ENCODE measurements at regions not wholly inside any gene's neighbourhood (a gene's known extent, or its start where the extent isn't known, plus 50 kb on each side); places are given as distances from the start of the nearest gene placed in this dataset.

DNA sequence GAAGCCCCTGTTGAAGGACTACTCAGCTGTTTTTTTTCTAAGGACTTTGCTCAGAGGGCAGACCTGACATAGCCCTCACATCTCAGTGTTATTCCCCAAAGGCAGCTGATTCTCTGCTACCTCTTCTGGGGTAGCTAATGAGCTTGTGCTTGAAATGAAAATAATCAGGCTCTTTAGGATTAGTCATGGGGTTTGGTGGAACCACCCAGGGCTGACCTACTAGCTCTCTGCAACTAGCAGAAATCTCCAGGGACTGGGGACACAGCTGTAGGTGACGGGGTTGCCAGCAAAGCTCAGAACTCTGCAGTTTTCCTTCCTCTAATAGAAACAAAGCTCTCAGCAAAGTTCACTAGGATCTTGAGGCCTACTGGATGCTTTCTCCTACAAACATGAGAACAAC is 106.4 kb upstream of the BCL9 start:
- Histone ChIP-seq H4K20me1 (ENCODE audit: insufficient read depth, poor library complexity, severe bottlenecking) (no peaks in the 10 kb centered on the region), H3K9me3 (ENCODE audit: low read depth) (no peaks in the 10 kb centered on the region), H3K9me2 (replicated peaks; ENCODE audit: insufficient read depth) (no peaks in the 10 kb centered on the region), H3K79me2 (no peaks in the 10 kb centered on the region), H3K4me3 (no peak overlapping the region), H3K36me3 (replicated peaks; ENCODE audit: insufficient read depth, low read depth) (no peaks in the 10 kb centered on the region), H2AFZ (no peak overlapping the region), H3K27ac (no peak overlapping the region), H3K4me2 (no peak overlapping the region), H3K27me3 (no peaks in the 10 kb centered on the region), H3K4me1 (ENCODE audit: insufficient read depth) (no peaks in the 10 kb centered on the region)
- no peak for TF ChIP-seq EZH2 (IDR thresholded peaks at IDR 0.05; ENCODE audit: borderline replicate concordance)
- TF ChIP-seq, protein P1, sequence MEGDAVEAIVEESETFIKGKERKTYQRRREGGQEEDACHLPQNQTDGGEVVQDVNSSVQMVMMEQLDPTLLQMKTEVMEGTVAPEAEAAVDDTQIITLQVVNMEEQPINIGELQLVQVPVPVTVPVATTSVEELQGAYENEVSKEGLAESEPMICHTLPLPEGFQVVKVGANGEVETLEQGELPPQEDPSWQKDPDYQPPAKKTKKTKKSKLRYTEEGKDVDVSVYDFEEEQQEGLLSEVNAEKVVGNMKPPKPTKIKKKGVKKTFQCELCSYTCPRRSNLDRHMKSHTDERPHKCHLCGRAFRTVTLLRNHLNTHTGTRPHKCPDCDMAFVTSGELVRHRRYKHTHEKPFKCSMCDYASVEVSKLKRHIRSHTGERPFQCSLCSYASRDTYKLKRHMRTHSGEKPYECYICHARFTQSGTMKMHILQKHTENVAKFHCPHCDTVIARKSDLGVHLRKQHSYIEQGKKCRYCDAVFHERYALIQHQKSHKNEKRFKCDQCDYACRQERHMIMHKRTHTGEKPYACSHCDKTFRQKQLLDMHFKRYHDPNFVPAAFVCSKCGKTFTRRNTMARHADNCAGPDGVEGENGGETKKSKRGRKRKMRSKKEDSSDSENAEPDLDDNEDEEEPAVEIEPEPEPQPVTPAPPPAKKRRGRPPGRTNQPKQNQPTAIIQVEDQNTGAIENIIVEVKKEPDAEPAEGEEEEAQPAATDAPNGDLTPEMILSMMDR (IDR thresholded peaks at IDR 0.05; ENCODE audit: poor library complexity): no peak
- TF ChIP-seq EZH2phosphoT487 (IDR thresholded peaks at IDR 0.05; ENCODE audit: low read depth, severe bottlenecking, unreplicated experiment): no peak
- no peak for DNase-seq (ENCODE audit: low spot score)
- WGBS (ENCODE audit: low lambda C conversion rate, missing lambda C conversion rate): 91% methylated on average over 1 of the region's 1 CpG

DNA sequence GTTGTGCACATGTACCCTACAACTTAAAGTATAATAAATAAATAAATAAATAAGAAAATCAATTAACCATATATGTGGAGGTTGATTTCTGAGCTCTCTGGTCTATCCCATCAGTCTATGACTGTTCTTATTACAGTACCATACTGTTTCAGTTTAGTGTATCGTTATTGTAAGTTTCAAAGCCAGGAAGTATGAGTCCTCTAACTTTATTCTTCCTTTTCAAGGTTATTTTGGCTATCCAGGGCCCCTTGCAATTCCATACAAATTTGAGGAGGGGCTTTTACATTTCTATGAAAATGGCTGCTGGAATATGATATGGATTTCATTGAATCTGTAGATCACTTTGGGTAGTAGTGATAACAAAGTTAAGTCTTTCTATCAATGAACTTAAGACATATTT is 96.9 kb upstream of the BCL9 start:
- H3K9me3 ChIP-seq (ENCODE audit: low read depth): no peaks in the 10 kb centered on the region
- no peak for DNase-seq (ENCODE audit: low spot score)
- WGBS (ENCODE audit: low lambda C conversion rate, missing lambda C conversion rate): 94% methylated on average over 1 of the region's 1 CpG
- no peak overlapping the region for H3K27ac ChIP-seq
- H3K79me2 ChIP-seq: no peaks in the 10 kb centered on the region
- no peak overlapping the region for H3K4me2 ChIP-seq
- no peaks in the 10 kb centered on the region for H4K20me1 ChIP-seq (ENCODE audit: insufficient read depth, poor library complexity, severe bottlenecking)
- H3K4me3 ChIP-seq: no peak overlapping the region
- no peaks in the 10 kb centered on the region for H3K9me2 ChIP-seq (replicated peaks; ENCODE audit: insufficient read depth)
- H3K36me3 ChIP-seq (replicated peaks; ENCODE audit: insufficient read depth, low read depth): no peaks in the 10 kb centered on the region
- no peak overlapping the region for H2AFZ ChIP-seq
- no peaks in the 10 kb centered on the region for H3K4me1 ChIP-seq (ENCODE audit: insufficient read depth)
- H3K27me3 ChIP-seq: no peaks in the 10 kb centered on the region
- no peak for TF ChIP-seq EZH2phosphoT487 (IDR thresholded peaks at IDR 0.05; ENCODE audit: low read depth, severe bottlenecking, unreplicated experiment)
- TF ChIP-seq, protein P1 (IDR thresholded peaks at IDR 0.05; ENCODE audit: poor library complexity): no peak

DNA sequence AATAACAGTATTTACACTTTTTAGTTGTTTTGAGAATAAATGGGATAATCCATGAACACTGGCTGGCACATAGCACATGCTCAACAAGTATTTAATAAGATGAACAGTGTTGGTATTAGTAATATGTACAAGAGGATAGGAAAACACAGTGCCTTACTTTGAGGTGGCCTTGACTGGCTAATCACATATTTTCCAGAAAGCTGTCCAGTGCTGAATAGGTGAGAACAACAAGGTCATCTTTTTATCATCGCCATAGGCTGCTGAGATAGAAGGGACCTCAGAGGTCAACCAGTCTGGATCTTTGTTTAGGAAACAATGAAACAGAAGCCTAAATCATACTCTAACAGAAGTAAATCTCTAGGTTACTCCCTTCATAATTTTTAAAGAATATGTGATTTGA is 89.7 kb upstream of the BCL9 start:
- Histone ChIP-seq H3K4me1 (ENCODE audit: insufficient read depth) (no peaks in the 10 kb centered on the region), H2AFZ (no peak overlapping the region), H3K27ac (no peak overlapping the region), H3K9me2 (replicated peaks; ENCODE audit: insufficient read depth) (no peaks in the 10 kb centered on the region), H3K9me3 (ENCODE audit: low read depth) (no peaks in the 10 kb centered on the region), H3K4me3 (no peak overlapping the region), H3K4me2 (no peak overlapping the region), H3K27me3 (no peaks in the 10 kb centered on the region), H3K79me2 (no peaks in the 10 kb centered on the region), H4K20me1 (ENCODE audit: insufficient read depth, poor library complexity, severe bottlenecking) (no peaks in the 10 kb centered on the region), H3K36me3 (replicated peaks; ENCODE audit: insufficient read depth, low read depth) (no peaks in the 10 kb centered on the region)
- WGBS (ENCODE audit: low lambda C conversion rate, missing lambda C conversion rate): 75% methylated on average over 1 of the region's 1 CpG
- TF ChIP-seq EZH2phosphoT487 (IDR thresholded peaks at IDR 0.05; ENCODE audit: low read depth, severe bottlenecking, unreplicated experiment) (no peak), EZH2 (IDR thresholded peaks at IDR 0.05; ENCODE audit: borderline replicate concordance) (no peak)
- TF ChIP-seq, protein P1 (IDR thresholded peaks at IDR 0.05; ENCODE audit: poor library complexity): no peak
- no peak for DNase-seq (ENCODE audit: low spot score)

DNA sequence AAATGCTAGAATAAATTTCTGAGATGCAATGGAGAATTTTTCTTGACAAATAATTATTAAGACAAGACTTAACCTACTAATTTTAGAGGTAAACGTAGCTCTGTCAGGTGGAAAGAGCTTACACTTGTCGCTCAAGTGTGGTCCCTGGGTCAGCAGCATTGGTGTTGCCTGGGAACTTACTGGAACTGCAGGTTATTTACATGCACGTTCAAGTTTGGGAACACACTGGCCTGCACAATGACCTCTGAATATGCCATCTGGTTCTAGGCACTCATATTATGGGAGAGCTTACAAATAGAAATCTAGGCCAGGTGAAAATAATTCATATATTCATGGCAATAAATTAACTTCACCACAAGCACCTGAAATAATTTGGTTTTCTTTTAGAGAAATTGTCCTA is 88.5 kb upstream of the BCL9 start:
- no peaks in the 10 kb centered on the region for H3K27me3 ChIP-seq
- H3K27ac ChIP-seq: no peak overlapping the region
- no peak overlapping the region for H3K4me3 ChIP-seq
- H3K4me2 ChIP-seq: no peak overlapping the region
- H3K9me3 ChIP-seq (ENCODE audit: low read depth): no peaks in the 10 kb centered on the region
- H3K36me3 ChIP-seq (replicated peaks; ENCODE audit: insufficient read depth, low read depth): no peaks in the 10 kb centered on the region
- no peak overlapping the region for H2AFZ ChIP-seq
- H3K4me1 ChIP-seq (ENCODE audit: insufficient read depth): no peaks in the 10 kb centered on the region
- no peaks in the 10 kb centered on the region for H3K9me2 ChIP-seq (replicated peaks; ENCODE audit: insufficient read depth)
- TF ChIP-seq, protein P1 (IDR thresholded peaks at IDR 0.05; ENCODE audit: poor library complexity): no peak
- TF ChIP-seq EZH2phosphoT487 (IDR thresholded peaks at IDR 0.05; ENCODE audit: low read depth, severe bottlenecking, unreplicated experiment) (no peak), EZH2 (IDR thresholded peaks at IDR 0.05; ENCODE audit: borderline replicate concordance) (no peak)
- no peaks in the 10 kb centered on the region for H3K79me2 ChIP-seq
- WGBS (ENCODE audit: low lambda C conversion rate, missing lambda C conversion rate): 71% methylated on average over 3 of the region's 3 CpGs
- DNase-seq (ENCODE audit: low spot score): no peak
- H4K20me1 ChIP-seq (ENCODE audit: insufficient read depth, poor library complexity, severe bottlenecking): no peaks in the 10 kb centered on the region
